DND-41 (cell line): ENCODE measurements at regions not wholly inside any gene's neighbourhood (a gene's known extent, or its start where the extent isn't known, plus 50 kb on each side); places are given as distances from the start of the nearest gene placed in this dataset.

Experiments
- CTCF ChIP-seq: IDR thresholded peaks from 2 replicates; pipeline ENCODE4 v1.5.1; 2012; ENCODE audit warnings: borderline replicate concordance, low read length, moderate library complexity, mild to moderate bottlenecking; ENCODE audit not compliant: poor library complexity, severe bottlenecking; ENCODE audit errors: extremely low read depth
- EZH2 ChIP-seq: IDR thresholded peaks from 3 replicates; pipeline ENCODE4 v1.6.1; 2012; ENCODE audit warnings: borderline replicate concordance, low read depth, mild to moderate bottlenecking, moderate library complexity, low read length, inconsistent platforms; ENCODE audit not compliant: severe bottlenecking

GRCh38 chr17:13973960-13974651 lies 95.2 kb upstream of the COX10 start:
- TF ChIP-seq CTCF, result no peak
- no peak for TF ChIP-seq EZH2
